G401 (cell line): ENCODE measurements at regions not wholly inside any gene's neighbourhood (a gene's known extent, or its start where the extent isn't known, plus 50 kb on each side); places are given as distances from the start of the nearest gene placed in this dataset.
A peak's percentile ranks its signal among the peaks of the same experiment; 100 is the strongest.

Experiments used
- DNase-seq: peaks from one replicate; pipeline ENCODE4 v3.0.0-alpha.2; 2015; ENCODE audit warnings: low spot score
- in situ Hi-C: cut with HindIII; loops from 2 replicates; pipeline ENCODE4 v1.10.0; 2016; ENCODE audit warnings: low sequenced_read_pairs, mixed read lengths

- no peak for DNase-seq
- in situ Hi-C loops, result no loop called here
Observed at GRCh38 chr4:81773557-81773956, 301.9 kb upstream of the RASGEF1B start.

DNA sequence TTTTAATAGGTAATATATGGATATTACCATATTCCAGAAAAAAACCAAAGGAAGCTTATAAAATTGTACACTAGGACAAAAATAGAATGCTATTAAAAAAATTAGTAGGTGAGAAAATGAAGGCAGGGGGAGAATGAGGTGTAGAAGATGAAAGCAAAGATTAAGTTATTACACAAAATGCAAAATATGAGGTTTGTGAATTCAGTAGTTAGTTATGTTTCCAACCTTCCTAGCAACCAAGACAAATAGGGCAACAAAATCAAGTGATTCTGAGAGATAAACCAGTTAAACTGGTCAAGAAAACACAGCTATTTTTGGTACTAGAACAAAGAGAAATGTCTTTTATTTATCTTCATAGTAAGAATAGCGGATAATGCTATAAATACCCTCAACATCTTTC lies 300.0 kb upstream of the RASGEF1B start:
- in situ Hi-C loops, result no loop called here
- no peak for DNase-seq

DNA sequence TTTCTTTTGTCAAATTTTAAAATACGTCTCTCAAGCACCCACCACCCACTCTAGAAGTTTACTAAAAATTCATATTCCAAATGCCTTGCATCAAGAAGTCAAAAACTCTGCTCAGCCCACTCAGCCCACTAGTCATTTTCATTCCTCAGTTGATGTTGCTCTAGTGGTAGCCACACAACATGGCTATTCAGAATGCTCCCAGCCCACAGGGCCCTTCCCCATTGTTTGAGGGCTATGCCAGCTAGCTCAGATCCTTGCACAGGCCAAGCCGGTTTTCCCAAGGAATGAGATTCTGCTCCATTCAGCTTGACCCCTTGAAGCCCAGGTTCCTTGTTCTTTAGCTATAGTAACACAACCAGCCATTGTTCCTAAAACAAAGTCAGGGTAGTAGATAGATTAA lies 297.5 kb upstream of the RASGEF1B start:
- no peak for DNase-seq
- in situ Hi-C loops, result no loop called here

- in situ Hi-C loops, result no loop called here
Observed at GRCh38 chr4:81758574-81759264, 287.0 kb upstream of the RASGEF1B start.

DNA sequence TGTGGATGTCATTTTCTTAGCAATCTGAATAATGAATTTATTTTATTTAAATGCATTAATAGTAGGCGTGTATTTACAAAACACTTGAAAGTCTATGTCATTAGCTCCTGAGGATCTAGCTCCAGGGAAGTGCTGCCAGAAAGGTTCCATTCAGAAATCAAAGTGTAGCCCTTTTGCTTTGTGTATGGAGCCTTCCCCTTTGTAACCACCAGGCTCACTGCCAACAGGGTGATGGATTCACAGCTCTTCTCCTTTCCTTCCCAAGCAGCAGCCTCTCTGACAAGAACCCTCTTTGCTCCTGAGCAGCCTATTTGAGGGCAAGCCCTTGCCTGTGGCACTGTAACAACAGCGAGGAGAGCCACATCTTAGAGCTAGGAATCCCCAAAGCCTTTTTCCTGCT lies 286.0 kb upstream of the RASGEF1B start:
- in situ Hi-C loops, result no loop called here
- DNase-seq, result no peak

More at GRCh38 chr4:81758574-81759264, 287.0 kb upstream of the RASGEF1B start:
- no peak for DNase-seq

DNA sequence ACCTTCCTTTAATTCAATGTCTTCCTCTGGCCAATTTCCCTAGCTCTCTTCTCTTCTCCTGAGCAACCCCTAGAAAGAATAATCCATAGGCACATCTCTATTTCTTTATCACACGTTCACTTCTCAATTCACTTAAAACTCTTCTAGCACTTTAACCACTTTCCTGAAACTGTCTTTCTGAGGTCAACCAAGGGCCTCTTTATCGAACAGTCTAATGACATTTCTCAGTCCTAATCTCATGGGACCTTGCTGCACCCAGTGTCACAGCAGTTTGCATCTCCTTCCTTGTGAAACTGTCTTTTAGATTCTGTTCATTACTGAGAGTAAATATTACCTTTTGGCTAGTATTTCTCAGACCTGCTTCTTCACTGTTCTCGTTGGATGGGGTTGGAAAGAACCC lies 285.3 kb upstream of the RASGEF1B start:
- in situ Hi-C loops, result no loop called here
- no peak for DNase-seq

GRCh38 chr4:81756042-81756441 lies 284.3 kb upstream of the RASGEF1B start:
- in situ Hi-C loops, result no loop called here
- no peak for DNase-seq

DNA sequence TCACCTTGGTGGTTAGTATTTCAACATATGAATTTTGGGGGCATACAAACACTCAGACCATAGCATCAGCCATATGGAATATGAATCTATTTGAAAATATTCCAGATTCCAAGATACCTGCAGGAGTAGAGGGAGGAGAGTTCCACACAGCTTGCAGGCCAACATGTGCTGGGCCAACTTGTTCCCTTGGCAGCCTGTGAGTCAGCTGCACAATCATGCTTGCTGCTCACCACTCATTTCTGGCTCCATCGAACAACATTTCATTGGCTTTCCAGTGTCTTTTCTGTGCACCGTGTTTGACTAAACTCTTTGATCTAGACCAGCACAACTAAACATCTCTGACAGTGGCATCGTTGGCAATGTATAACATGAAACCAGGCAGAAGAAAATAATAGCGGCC lies 282.5 kb upstream of the RASGEF1B start:
- DNase-seq, result peak; percentile 85
- in situ Hi-C loops, result no loop called here

- in situ Hi-C loops, result no loop called here
Observed at GRCh38 chr4:81751531-81752289, 280.0 kb upstream of the RASGEF1B start.

GRCh38 chr4:81747242-81747930 lies 275.7 kb upstream of the RASGEF1B start:
- in situ Hi-C loops, result no loop called here
- DNase-seq, result no peak

More at GRCh38 chr4:81751531-81752289, 280.0 kb upstream of the RASGEF1B start:
- DNase-seq, result peak; percentile 68

GRCh38 chr4:81746773-81747172 lies 275.1 kb upstream of the RASGEF1B start:
- in situ Hi-C loops, result no loop called here

GRCh38 chr4:81746071-81746470 lies 274.4 kb upstream of the RASGEF1B start:
- DNase-seq, result no peak
- in situ Hi-C loops, result no loop called here

More at GRCh38 chr4:81746773-81747172, 275.1 kb upstream of the RASGEF1B start:
- no peak for DNase-seq

GRCh38 chr4:81745050-81745449 lies 273.3 kb upstream of the RASGEF1B start:
- DNase-seq, result no peak
- in situ Hi-C loops, result no loop called here

GRCh38 chr4:81743731-81744435 lies 272.2 kb upstream of the RASGEF1B start:
- DNase-seq, result peak; percentile 94
- in situ Hi-C loops, result no loop called here

DNA sequence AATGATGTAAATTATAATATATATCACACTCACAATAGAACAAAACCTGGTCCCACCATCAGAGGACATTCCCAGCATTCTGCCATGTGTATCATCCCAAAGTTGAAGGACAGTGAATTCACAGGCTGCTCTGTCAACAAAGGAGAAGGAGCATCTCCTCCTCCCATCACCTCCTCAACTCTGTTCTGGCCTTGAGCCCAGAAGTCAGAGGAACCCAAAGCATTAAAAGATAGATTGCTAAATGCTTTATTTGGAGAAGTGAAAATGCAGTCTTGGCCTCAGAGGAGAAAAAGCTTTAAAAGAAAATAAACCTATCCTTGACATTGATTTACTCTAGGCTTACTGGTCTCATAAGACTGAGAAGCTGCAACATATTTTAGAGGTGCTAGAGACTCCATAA lies 268.8 kb upstream of the RASGEF1B start:
- DNase-seq, result no peak
- in situ Hi-C loops, result no loop called here

GRCh38 chr4:81738891-81739290 lies 267.2 kb upstream of the RASGEF1B start:
- in situ Hi-C loops, result no loop called here

DNA sequence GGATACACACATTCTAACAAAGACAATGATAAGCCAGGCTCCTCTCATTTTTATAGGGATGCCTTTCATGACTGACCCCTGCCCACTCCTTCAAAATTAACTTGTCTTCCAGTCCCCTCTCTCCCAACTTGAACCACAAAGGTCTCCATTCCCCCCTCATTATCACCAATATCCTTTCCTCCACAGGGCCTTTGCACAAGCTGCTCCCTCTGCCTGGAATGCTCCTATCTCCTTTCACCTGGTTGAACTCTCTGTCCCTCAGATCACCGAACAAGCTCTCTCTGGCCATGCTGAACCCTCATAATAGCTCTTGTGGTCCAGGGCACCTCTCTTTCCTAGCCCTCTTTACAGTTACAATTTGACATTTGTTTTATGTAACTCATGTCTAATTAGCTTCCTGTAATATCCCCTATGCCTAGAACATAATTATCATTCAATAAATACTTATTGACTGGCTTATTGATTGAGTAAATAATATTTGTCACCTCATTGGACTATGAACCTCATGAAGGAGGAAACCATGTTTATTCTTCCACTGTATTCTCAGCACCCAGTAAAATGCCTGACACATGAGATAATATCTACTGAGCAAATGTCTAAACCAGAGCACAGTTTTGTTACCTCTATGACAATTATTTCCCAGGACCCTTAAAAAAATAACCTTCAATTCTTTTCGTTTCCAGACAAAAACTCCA lies 266.3 kb upstream of the RASGEF1B start:
- in situ Hi-C loops, result no loop called here
- no peak for DNase-seq

More at GRCh38 chr4:81738891-81739290, 267.2 kb upstream of the RASGEF1B start:
- no peak for DNase-seq

- no peak for DNase-seq
- in situ Hi-C loops, result no loop called here
Observed at GRCh38 chr4:81736324-81736723, 264.6 kb upstream of the RASGEF1B start.

- in situ Hi-C loops, result no loop called here
- no peak for DNase-seq
Observed at GRCh38 chr4:81732980-81733379, 261.3 kb upstream of the RASGEF1B start.
